ENCODE measurements at regions not wholly inside any gene's neighbourhood (a gene's known extent, or its start where the extent isn't known, plus 50 kb on each side); places are given as distances from the start of the nearest gene placed in this dataset.
A peak's percentile ranks its signal among the peaks of the same experiment; 100 is the strongest.

- Histone ChIP-seq H3K36me3 (ENCODE audit: control insufficient read depth in 2 of 3, insufficient read depth in 3 of 3, low read length in 3 of 3) (no peaks in the 10 kb centered on the region), H3K9ac (ENCODE audit: low read length in 3 of 3) (no peak overlapping the region), H3K4me3 (ENCODE audit: low read length in 3 of 3) (no peak overlapping the region), H3K9me3 (ENCODE audit: control insufficient read depth in 2 of 3, insufficient read depth in 1 of 3, low read length in 3 of 3) (no peaks in the 10 kb centered on the region), H3K27ac (ENCODE audit: low read depth in 2 of 2, low read length in 2 of 2) (no peak overlapping the region), H3K27me3 (ENCODE audit: control insufficient read depth, insufficient read depth, low read length) (no peaks in the 10 kb centered on the region), H3K4me1 (ENCODE audit: control insufficient read depth in 2 of 3, insufficient read depth in 2 of 3, low read depth in 1 of 3, low read length in 3 of 3) (no peaks in the 10 kb centered on the region)
- intact Hi-C loops (cut with DNase I), result no loop called here
- TF ChIP-seq CTCF (IDR thresholded peaks at IDR 0.05; ENCODE audit: borderline replicate concordance, extremely low read depth, insufficient read depth), result no peak
- DNase-seq (peak in 1 of 5 donors; percentile 11), FAIRE-seq (no peak)
Measured at GRCh38 chr1:170316270-170316669, 170.5 kb downstream of the NTMT2 start.

GRCh38 chr1:170318141-170318540 lies 172.4 kb downstream of the NTMT2 start:
- intact Hi-C loops (cut with DNase I), result no loop called here
- Histone ChIP-seq H3K4me1 (ENCODE audit: control insufficient read depth in 2 of 3, insufficient read depth in 2 of 3, low read depth in 1 of 3, low read length in 3 of 3) (no peaks in the 10 kb centered on the region), H3K36me3 (ENCODE audit: control insufficient read depth in 2 of 3, insufficient read depth in 3 of 3, low read length in 3 of 3) (no peaks in the 10 kb centered on the region), H3K9ac (ENCODE audit: low read length in 3 of 3) (no peak overlapping the region), H3K9me3 (ENCODE audit: control insufficient read depth in 2 of 3, insufficient read depth in 1 of 3, low read length in 3 of 3) (no peaks in the 10 kb centered on the region), H3K4me3 (ENCODE audit: low read length in 3 of 3) (no peak overlapping the region), H3K27me3 (ENCODE audit: control insufficient read depth, insufficient read depth, low read length) (no peaks in the 10 kb centered on the region), H3K27ac (ENCODE audit: low read depth in 2 of 2, low read length in 2 of 2) (no peak overlapping the region)
- DNase-seq (no peak), FAIRE-seq (no peak)
- TF ChIP-seq CTCF (IDR thresholded peaks at IDR 0.05; ENCODE audit: borderline replicate concordance, extremely low read depth, insufficient read depth), result no peak

GRCh38 chr1:170318736-170319135 lies 173.0 kb downstream of the NTMT2 start:
- H3K4me1 ChIP-seq (ENCODE audit: control insufficient read depth in 2 of 3, insufficient read depth in 2 of 3, low read depth in 1 of 3, low read length in 3 of 3), result no peaks in the 10 kb centered on the region
- DNase-seq, result no peak
- H3K9ac ChIP-seq (ENCODE audit: low read length in 3 of 3), result no peak overlapping the region
- intact Hi-C loops (cut with DNase I), result no loop called here
- FAIRE-seq, result no peak
- no peak overlapping the region for H3K27ac ChIP-seq (ENCODE audit: low read depth in 2 of 2, low read length in 2 of 2)
- peaks cover 0 to 5% (median 0%) of the 10 kb centered on the region in 3 donors for H3K9me3 ChIP-seq (ENCODE audit: control insufficient read depth in 2 of 3, insufficient read depth in 1 of 3, low read length in 3 of 3)
- H3K36me3 ChIP-seq (ENCODE audit: control insufficient read depth in 2 of 3, insufficient read depth in 3 of 3, low read length in 3 of 3), result no peaks in the 10 kb centered on the region
- no peaks in the 10 kb centered on the region for H3K27me3 ChIP-seq (ENCODE audit: control insufficient read depth, insufficient read depth, low read length)
- TF ChIP-seq CTCF (IDR thresholded peaks at IDR 0.05; ENCODE audit: borderline replicate concordance, extremely low read depth, insufficient read depth), result no peak
- H3K4me3 ChIP-seq (ENCODE audit: low read length in 3 of 3), result no peak overlapping the region

GRCh38 chr1:170321113-170321512 lies 175.4 kb downstream of the NTMT2 start:
- Histone ChIP-seq H3K4me1 (ENCODE audit: control insufficient read depth in 2 of 3, insufficient read depth in 2 of 3, low read depth in 1 of 3, low read length in 3 of 3) (no peaks in the 10 kb centered on the region), H3K27me3 (ENCODE audit: control insufficient read depth, insufficient read depth, low read length) (no peaks in the 10 kb centered on the region), H3K9ac (ENCODE audit: low read length in 3 of 3) (no peak overlapping the region), H3K27ac (ENCODE audit: low read depth in 2 of 2, low read length in 2 of 2) (no peak overlapping the region), H3K36me3 (ENCODE audit: control insufficient read depth in 2 of 3, insufficient read depth in 3 of 3, low read length in 3 of 3) (no peaks in the 10 kb centered on the region), H3K4me3 (ENCODE audit: low read length in 3 of 3) (no peak overlapping the region), H3K9me3 (ENCODE audit: control insufficient read depth in 2 of 3, insufficient read depth in 1 of 3, low read length in 3 of 3) (peaks cover 0 to 5% (median 0%) of the 10 kb centered on the region in 3 donors)
- no peak for TF ChIP-seq CTCF (IDR thresholded peaks at IDR 0.05; ENCODE audit: borderline replicate concordance, extremely low read depth, insufficient read depth)
- DNase-seq (no peak), FAIRE-seq (no peak)
- intact Hi-C loops (cut with DNase I), result no loop called here

All from kidney (tissue), 13 donors.